T-cell (primary cell): ENCODE measurements at regions not wholly inside any gene's neighbourhood (a gene's known extent, or its start where the extent isn't known, plus 50 kb on each side); places are given as distances from the start of the nearest gene placed in this dataset.

Experiments used
- ATAC-seq, 4 experiments: fragments of 200-7000 bp in 3 of 4; fragments of 150-1000 bp in 1 of 4; cut with Tn5 transposase; replicated peaks in 1 of 4; 1 replicate in 3 of 4; 2 replicates in 1 of 4; pipeline ENCODE4 v1.10.0; 2021; ENCODE audit warnings: moderate library complexity in 3 of 4, mild to moderate bottlenecking in 2 of 4, moderate number of reproducible peaks in 1 of 4
- CTCF ChIA-PET, 2 donors: fragments of 300-600 bp; sonication (Branson Sonifier 250); formaldehyde crosslinking; loops; one replicate each; lab custom pipeline; 2022; ENCODE audit warnings: antibody characterized with exemption in 2 of 2; lab: Charles Lee
- POLR2A ChIA-PET, 2 donors: fragments of 300-600 bp; sonication (Branson Sonifier 250); formaldehyde crosslinking; loops; one replicate each; lab custom pipeline; 2022; ENCODE audit warnings: antibody characterized with exemption in 2 of 2; lab: Charles Lee
- DNase-seq, 35 experiments: peaks; one replicate each; pipeline versions ENCODE4 v3.0.0 to v3.0.0-alpha.2; 2013 to 2023
- H3K27ac ChIP-seq: one replicate; pipeline ENCODE4 v1.5.1; 2013; ENCODE audit warnings: low read length
- H3K27me3 ChIP-seq, 2 experiments: replicated peaks in 1 of 2; 1 replicate in 1 of 2; 2 replicates in 1 of 2; pipeline versions ENCODE4 v1.6.1 to v1.7.0; 2013; ENCODE audit warnings: low read length in 1 of 2, mixed read lengths in 1 of 2; ENCODE audit not compliant: control insufficient read depth in 2 of 2, insufficient read depth in 2 of 2; ENCODE audit errors: extremely low read depth in 1 of 2
- H3K36me3 ChIP-seq, 2 donors: 1 replicate in 1 of 2; 2 replicates in 1 of 2; pipeline versions ENCODE4 v1.6.1 to v1.7.0; 2013; ENCODE audit warnings: low read length in 1 of 2; ENCODE audit not compliant: control insufficient read depth in 2 of 2, insufficient read depth in 1 of 2; ENCODE audit errors: extremely low read depth in 1 of 2
- H3K4me1 ChIP-seq, 2 experiments: 1 replicate in 1 of 2; 2 replicates in 1 of 2; pipeline versions ENCODE4 v1.6.1 to v1.7.0; 2013; ENCODE audit warnings: low read length in 2 of 2, mixed read lengths in 1 of 2; ENCODE audit not compliant: insufficient read depth in 2 of 2, control insufficient read depth in 1 of 2; ENCODE audit errors: extremely low read depth in 1 of 2
- H3K4me3 ChIP-seq, 2 donors: 1 replicate in 1 of 2; 2 replicates in 1 of 2; pipeline versions ENCODE4 v1.5.1 to v1.7.0; 2013; ENCODE audit warnings: mild to moderate bottlenecking in 2 of 2, low read length in 1 of 2, moderate library complexity in 1 of 2; ENCODE audit not compliant: control insufficient read depth in 1 of 2; ENCODE audit errors: extremely low read depth in 1 of 2
- H3K9me3 ChIP-seq: 2 replicates; pipeline ENCODE4 v1.7.0; 2013
- H3K27ac Mint-ChIP-seq, 2 donors: one replicate each; pipeline ENCODE4 v1.8.0; 2020 to 2021; ENCODE audit warnings: mild to moderate bottlenecking in 2 of 2, mixed read lengths in 2 of 2
- H3K27me3 Mint-ChIP-seq, 2 donors: one replicate each; pipeline ENCODE4 v1.8.0; 2021 to 2022; ENCODE audit warnings: mixed read lengths in 2 of 2
- H3K36me3 Mint-ChIP-seq: one replicate; pipeline ENCODE4 v1.8.0; 2021; ENCODE audit warnings: mixed read lengths
- H3K4me1 Mint-ChIP-seq, 3 donors: one replicate each; pipeline ENCODE4 v1.8.0; 2020 to 2022; ENCODE audit warnings: mixed read lengths in 3 of 3, mild to moderate bottlenecking in 1 of 3
- H3K4me3 Mint-ChIP-seq, 3 donors: one replicate each; pipeline ENCODE4 v1.8.0; 2020 to 2022; ENCODE audit warnings: mild to moderate bottlenecking in 3 of 3, mixed read lengths in 3 of 3, moderate library complexity in 3 of 3
- H3K9me3 Mint-ChIP-seq, 3 donors: one replicate each; pipeline ENCODE4 v1.8.0; 2020 to 2022; ENCODE audit warnings: mixed read lengths in 3 of 3
- WGBS: methylation state at CpG from one replicate; pipeline ENCODE4 v1.1.5; 2013; ENCODE audit warnings: missing lambda C conversion rate; ENCODE audit not compliant: insufficient coverage; 5-methylcytosine and 5-hydroxymethylcytosine counted together

DNA sequence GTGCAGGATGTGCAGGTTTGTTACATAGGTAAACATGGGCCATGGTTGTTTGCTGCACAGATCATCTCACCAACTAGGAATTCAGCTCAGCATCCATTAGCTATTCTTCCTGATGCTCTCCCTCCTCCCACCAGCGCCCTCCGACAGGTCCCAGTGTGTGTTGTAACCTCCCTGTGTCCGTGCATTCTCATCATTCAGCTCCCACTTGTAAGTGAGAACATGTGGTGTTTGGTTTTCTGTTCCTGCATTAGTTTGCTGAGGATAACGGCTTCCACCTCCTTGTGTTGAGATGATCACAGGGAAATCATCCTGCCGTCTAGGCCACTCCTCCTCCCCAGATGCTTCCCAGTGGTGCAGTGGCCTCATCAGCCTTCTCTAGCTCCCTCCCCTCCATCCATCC, 261.6 kb upstream of the GALNT17 start:
- H3K27ac ChIP-seq, result no peak overlapping the region
- H3K27me3 ChIP-seq, result peaks cover 0 to 6% of the 10 kb centered on the region in 2 experiments
- H3K27ac Mint-ChIP-seq, result no peak overlapping the region
- DNase-seq (no peak), ATAC-seq (no peak)
- POLR2A ChIA-PET, result interaction anchor here in 1 of 2 donors (0.6 kb wide), 1 partner anchor 804 kb away, joined by 3 read pairs; no protein-coding TSS in a partner anchor
- H3K4me1 Mint-ChIP-seq, result no peaks in the 10 kb centered on the region
- 70% methylated on average over 2 of the region's 5 CpGs for WGBS
- H3K4me1 ChIP-seq, result no peaks in the 10 kb centered on the region
- no peaks in the 10 kb centered on the region for H3K36me3 Mint-ChIP-seq
- CTCF ChIA-PET, result no interaction called here
- H3K27me3 Mint-ChIP-seq, result no peaks in the 10 kb centered on the region
- no peaks in the 10 kb centered on the region for H3K36me3 ChIP-seq
- H3K9me3 ChIP-seq, result no peaks in the 10 kb centered on the region
- no peak overlapping the region for H3K4me3 ChIP-seq
- peaks cover 3 to 15% (median 4%) of the 10 kb centered on the region in 3 donors for H3K9me3 Mint-ChIP-seq
- H3K4me3 Mint-ChIP-seq, result no peak overlapping the region

DNA sequence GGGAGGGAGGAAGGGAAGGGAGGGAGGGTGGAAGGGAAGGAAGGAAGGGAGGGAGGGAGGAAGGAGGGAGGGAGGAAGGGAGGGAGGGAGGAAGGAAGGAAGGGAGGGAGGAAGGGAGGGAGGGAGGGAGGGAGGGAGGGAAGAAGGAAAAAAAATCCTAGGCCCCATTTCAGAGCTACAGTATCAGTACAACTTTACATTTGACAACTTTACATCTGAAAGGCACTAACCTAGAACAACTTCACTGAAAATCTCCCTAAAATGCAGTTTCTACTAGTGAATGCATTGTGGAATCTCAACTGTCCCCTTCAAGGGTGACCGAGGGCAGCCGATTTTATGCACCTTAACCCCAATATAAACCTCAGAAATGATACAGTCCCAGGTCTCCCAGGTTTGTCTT, 259.8 kb upstream of the GALNT17 start:
- ChIA-PET POLR2A (no interaction called here), CTCF (interaction anchor here in 1 of 2 donors (0.6 kb wide), 1 partner anchor 9 kb away, joined by 5 read pairs; no protein-coding TSS in a partner anchor)
- H3K36me3 ChIP-seq, result no peaks in the 10 kb centered on the region
- no peak overlapping the region for H3K27ac Mint-ChIP-seq
- WGBS, result no CpG with 5 or more reads among the region's 2 CpGs
- no peak overlapping the region for H3K4me3 Mint-ChIP-seq
- H3K36me3 Mint-ChIP-seq, result no peaks in the 10 kb centered on the region
- H3K4me3 ChIP-seq, result no peak overlapping the region
- no peak for DNase-seq
- peaks cover 11 to 18% (median 13%) of the 10 kb centered on the region in 3 donors for H3K9me3 Mint-ChIP-seq
- H3K9me3 ChIP-seq, result no peaks in the 10 kb centered on the region
- H3K27ac ChIP-seq, result no peak overlapping the region
- no peaks in the 10 kb centered on the region for H3K4me1 Mint-ChIP-seq
- no peaks in the 10 kb centered on the region for H3K4me1 ChIP-seq
- peaks cover 0 to 6% of the 10 kb centered on the region in 2 experiments for H3K27me3 ChIP-seq
- H3K27me3 Mint-ChIP-seq, result peaks cover 0 to 2% of the 10 kb centered on the region in 2 donors
- no peak for ATAC-seq

DNA sequence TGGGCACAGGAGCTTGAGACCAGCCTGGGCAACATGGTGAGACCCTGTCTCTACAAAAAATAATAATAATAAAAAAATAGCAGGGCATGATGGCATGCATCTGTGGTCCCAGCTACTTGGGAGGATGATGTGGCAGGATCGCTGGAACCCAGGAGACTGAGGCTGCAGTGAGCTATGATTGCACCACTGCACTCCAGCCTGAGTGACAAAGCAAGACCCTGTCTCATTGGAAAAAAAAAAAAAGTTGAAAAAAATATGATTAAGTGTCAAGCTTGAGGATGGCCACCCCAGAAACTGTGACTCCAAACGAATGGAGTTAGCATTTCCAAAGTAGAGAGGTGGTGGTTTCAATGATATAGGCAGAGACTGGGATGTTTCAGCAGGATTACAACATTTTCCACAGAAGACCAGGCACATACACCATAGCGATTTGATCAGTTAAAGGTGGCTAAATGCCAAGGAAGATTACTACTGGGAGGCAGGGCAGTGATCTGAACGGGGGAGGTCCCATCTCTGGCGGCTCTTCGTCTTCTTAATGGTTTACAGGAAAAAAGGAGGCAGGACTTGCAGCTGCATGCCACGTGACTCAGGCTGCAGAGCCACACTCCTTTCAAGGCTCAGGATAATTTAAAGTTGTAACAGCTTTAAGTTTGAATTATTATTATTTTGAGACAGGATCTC, 250.6 kb upstream of the GALNT17 start:
- Histone ChIP-seq H3K9me3 (no peaks in the 10 kb centered on the region), H3K27me3 (peaks cover 0 to 2% of the 10 kb centered on the region in 2 experiments), H3K4me1 (no peaks in the 10 kb centered on the region), H3K4me3 (no peak overlapping the region), H3K27ac (no peak overlapping the region), H3K36me3 (no peaks in the 10 kb centered on the region)
- no peaks in the 10 kb centered on the region for H3K36me3 Mint-ChIP-seq
- no peak overlapping the region for H3K27ac Mint-ChIP-seq
- ChIA-PET CTCF (interaction anchor here in 1 of 2 donors (0.7 kb wide), 1 partner anchor 9 kb away, joined by 5 read pairs; no protein-coding TSS in a partner anchor), POLR2A (no interaction called here)
- no peaks in the 10 kb centered on the region for H3K4me1 Mint-ChIP-seq
- H3K9me3 Mint-ChIP-seq, result peaks cover 9 to 23% (median 15%) of the 10 kb centered on the region in 3 donors
- WGBS, result 67% methylated on average over 6 of the region's 7 CpGs
- no peak for DNase-seq
- H3K4me3 Mint-ChIP-seq, result no peak overlapping the region
- H3K27me3 Mint-ChIP-seq, result peaks cover under 1 to 3% of the 10 kb centered on the region in 2 donors
- no peak for ATAC-seq

DNA sequence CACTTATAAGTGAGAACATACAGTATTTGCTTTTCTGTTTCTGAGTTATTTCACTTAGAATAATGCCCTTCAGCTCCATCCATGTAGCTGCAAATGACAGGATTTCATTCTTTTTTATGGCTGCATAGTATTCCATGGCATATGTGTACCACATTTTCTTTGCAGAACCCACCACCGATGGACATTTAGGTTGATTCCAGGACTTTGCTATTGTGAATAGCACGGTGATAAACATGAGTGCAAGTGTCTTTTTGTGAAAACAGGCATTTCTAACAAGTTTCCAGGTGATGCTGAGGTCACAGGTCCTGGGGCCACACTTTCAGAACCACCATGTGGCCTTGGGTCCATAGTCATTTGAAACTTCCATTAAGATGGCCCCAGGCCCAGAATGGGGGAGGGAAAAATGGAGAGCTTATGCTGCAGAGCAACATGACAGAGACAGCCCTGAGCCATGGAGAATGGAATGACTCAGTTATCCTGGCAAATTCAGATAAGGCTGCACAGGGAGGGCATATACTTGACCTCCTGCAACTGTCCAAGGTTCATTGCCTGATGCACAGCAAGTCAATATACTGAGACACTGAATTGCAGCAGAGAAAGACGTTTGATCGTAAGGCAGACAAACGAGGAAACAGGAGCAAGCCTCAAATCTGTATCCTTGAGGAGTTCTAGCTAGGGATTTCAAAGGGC, 248.0 kb upstream of the GALNT17 start:
- Histone ChIP-seq H3K4me1 (no peaks in the 10 kb centered on the region), H3K27me3 (no peaks in the 10 kb centered on the region), H3K4me3 (no peak overlapping the region), H3K27ac (no peak overlapping the region), H3K36me3 (no peaks in the 10 kb centered on the region), H3K9me3 (no peaks in the 10 kb centered on the region)
- ChIA-PET CTCF (no interaction called here), POLR2A (no interaction called here)
- DNase-seq, result no peak
- ATAC-seq, result no peak
- H3K9me3 Mint-ChIP-seq, result peaks cover 14 to 21% (median 14%) of the 10 kb centered on the region in 3 donors
- peaks cover 0 to 3% of the 10 kb centered on the region in 2 donors for H3K27me3 Mint-ChIP-seq
- no peaks in the 10 kb centered on the region for H3K4me1 Mint-ChIP-seq
- no peaks in the 10 kb centered on the region for H3K36me3 Mint-ChIP-seq
- H3K4me3 Mint-ChIP-seq, result no peak overlapping the region
- 56% methylated on average over 5 of the region's 5 CpGs for WGBS
- no peak overlapping the region for H3K27ac Mint-ChIP-seq

DNA sequence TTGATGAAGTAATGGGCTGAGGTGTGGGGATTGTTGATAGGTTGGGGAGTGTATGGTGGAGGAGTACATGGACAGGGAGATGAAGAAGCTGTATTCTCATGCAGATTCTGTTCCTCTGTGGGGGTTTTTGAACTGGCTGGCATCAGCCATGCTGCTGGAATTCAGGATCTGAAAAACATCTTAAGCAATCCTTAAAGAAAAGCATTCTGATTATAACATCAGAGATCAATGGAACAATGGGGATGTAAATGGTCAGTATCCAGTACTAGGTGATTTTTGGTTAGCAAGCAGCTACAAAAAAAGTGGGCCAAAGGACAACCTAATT, 247.5 kb upstream of the GALNT17 start:
- no peaks in the 10 kb centered on the region for H3K36me3 ChIP-seq
- ChIA-PET POLR2A (no interaction called here), CTCF (no interaction called here)
- H3K36me3 Mint-ChIP-seq, result no peaks in the 10 kb centered on the region
- no peak for DNase-seq
- no peak overlapping the region for H3K4me3 ChIP-seq
- peaks cover 14 to 17% (median 16%) of the 10 kb centered on the region in 3 donors for H3K9me3 Mint-ChIP-seq
- H3K4me3 Mint-ChIP-seq, result no peak overlapping the region
- H3K4me1 Mint-ChIP-seq, result no peaks in the 10 kb centered on the region
- H3K27me3 ChIP-seq, result no peaks in the 10 kb centered on the region
- no peaks in the 10 kb centered on the region for H3K9me3 ChIP-seq
- ATAC-seq, result no peak
- H3K27ac Mint-ChIP-seq, result no peak overlapping the region
- no peak overlapping the region for H3K27ac ChIP-seq
- H3K4me1 ChIP-seq, result no peaks in the 10 kb centered on the region
- peaks cover 0 to 3% of the 10 kb centered on the region in 2 donors for H3K27me3 Mint-ChIP-seq

DNA sequence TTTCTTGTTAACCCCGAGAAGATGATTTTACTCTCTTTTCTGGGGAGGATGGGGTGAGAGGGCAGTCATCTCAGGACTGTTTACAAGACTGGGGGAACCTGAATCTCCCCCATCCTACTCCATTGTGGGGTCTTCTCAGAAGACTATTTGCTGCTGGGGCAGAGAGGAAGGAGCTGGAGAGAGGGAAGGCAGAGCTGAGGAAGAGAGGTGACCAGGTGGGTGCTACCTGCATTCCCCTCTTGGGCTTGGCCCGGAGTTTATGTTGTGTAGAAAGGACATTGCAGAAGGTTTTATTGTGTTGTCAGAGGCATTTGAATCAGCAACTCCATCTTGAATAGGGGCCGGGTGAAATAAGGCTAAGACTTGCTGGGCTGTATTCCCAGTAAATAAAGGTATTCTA, 247.1 kb upstream of the GALNT17 start:
- no peaks in the 10 kb centered on the region for H3K4me1 ChIP-seq
- H3K4me1 Mint-ChIP-seq, result no peaks in the 10 kb centered on the region
- POLR2A ChIA-PET, result no interaction called here
- H3K4me3 Mint-ChIP-seq, result no peak overlapping the region
- no peaks in the 10 kb centered on the region for H3K27me3 ChIP-seq
- CTCF ChIA-PET, result no interaction called here
- no peak for ATAC-seq
- H3K9me3 ChIP-seq, result no peaks in the 10 kb centered on the region
- H3K4me3 ChIP-seq, result no peak overlapping the region
- H3K27ac Mint-ChIP-seq, result no peak overlapping the region
- no peaks in the 10 kb centered on the region for H3K36me3 Mint-ChIP-seq
- H3K27ac ChIP-seq, result no peak overlapping the region
- peaks cover 14 to 21% (median 14%) of the 10 kb centered on the region in 3 donors for H3K9me3 Mint-ChIP-seq
- H3K27me3 Mint-ChIP-seq, result peaks cover 0 to 3% of the 10 kb centered on the region in 2 donors
- DNase-seq, result no peak
- 80% methylated on average over 2 of the region's 3 CpGs for WGBS
- no peaks in the 10 kb centered on the region for H3K36me3 ChIP-seq
